Germinal center (tissue), 1 donor: ENCODE measurements at regions not wholly inside any gene's neighbourhood (a gene's known extent, or its start where the extent isn't known, plus 50 kb on each side); places are given as distances from the start of the nearest gene placed in this dataset.

Source experiments
- DNase-seq: peaks from one replicate; pipeline ENCODE4 v3.0.0; 2012; ENCODE audit warnings: mixed read lengths, low spot score

DNA sequence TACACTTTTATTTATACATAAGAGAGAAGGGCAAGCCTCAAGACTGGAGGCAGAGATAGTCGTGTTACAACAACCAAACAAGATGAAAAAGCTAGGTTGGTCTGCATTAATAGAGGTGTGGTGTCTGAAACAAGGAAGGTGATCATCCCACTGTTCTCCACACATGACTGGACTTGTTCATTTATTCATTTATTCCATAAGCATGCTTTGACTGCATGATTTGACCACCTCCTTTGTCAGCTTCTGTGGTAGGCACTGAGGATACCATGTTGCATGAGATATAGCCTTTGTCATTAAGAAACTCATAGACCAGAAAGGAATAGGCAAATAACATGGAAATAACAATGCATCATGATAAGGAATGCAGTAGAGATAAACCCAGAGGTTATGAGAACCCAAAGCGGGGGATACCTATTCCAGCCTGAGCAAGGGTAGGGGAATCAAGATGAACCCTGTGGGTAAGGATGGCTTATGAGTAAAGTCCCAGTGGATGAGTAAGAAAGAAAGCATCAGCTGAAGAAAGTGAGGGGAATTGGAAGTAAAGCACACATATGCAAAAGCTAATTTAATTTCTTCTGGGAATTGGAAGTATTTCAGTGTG lies 173.7 kb upstream of the FGGY start:
- DNase-seq: no peak

DNA sequence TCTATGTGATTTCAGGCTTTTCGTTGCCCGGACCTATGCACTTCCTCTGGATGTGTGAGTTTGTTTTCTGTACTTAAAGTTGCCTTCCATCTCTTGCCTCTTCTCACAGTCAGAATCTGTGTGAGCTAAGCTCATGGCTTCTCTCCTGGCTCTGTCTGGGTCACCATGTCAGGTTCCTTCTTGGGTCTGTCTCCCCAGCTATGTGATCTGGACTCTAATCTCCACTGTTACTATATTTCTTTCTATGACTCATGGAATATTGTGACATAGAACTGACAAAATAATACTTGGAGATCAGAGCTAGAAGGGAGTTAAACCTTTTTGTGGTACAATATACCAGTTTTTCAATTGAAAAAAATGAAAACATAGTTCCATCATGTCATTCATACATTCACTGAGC lies 172.7 kb upstream of the FGGY start:
- DNase-seq: no peak

- no peak for DNase-seq
These were observed 171.7 kb upstream of the FGGY start for GRCh38 chr1:59125154-59125553.

GRCh38 chr1:59125676-59126320 lies 171.1 kb upstream of the FGGY start:
- DNase-seq: no peak

GRCh38 chr1:59126366-59126765 lies 170.5 kb upstream of the FGGY start:
- DNase-seq: no peak

- DNase-seq: no peak
These were observed 168.6 kb upstream of the FGGY start for GRCh38 chr1:59128239-59128736.

- no peak for DNase-seq
These were observed 168.1 kb upstream of the FGGY start for GRCh38 chr1:59128784-59129227.

- no peak for DNase-seq
These were observed 164.6 kb upstream of the FGGY start for GRCh38 chr1:59132295-59132694.

- DNase-seq: no peak
These were observed 162.9 kb upstream of the FGGY start for GRCh38 chr1:59133997-59134396.

GRCh38 chr1:59135761-59136255 lies 161.1 kb upstream of the FGGY start:
- no peak for DNase-seq

GRCh38 chr1:59136541-59137275 lies 160.2 kb upstream of the FGGY start:
- DNase-seq: no peak

GRCh38 chr1:59137276-59137615 lies 159.6 kb upstream of the FGGY start:
- no peak for DNase-seq

DNA sequence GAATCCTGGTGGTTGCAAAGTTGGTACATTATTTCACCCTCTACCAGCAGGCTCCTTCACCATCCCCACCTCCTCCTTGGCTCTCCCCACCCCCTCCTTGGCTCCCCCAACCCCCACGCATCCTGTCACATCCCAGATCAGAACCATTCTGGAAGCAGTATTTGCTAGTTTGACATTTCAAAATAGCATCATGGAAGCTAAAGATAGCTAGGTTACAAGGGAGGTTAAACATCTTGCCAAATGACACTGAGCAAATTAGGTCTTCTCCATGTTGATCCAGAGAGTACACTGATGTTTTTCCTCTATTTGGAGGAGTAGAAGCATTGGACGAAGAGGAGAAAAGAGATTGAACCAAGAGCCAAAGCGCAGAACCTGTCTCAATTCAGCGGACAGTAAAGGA lies 158.9 kb upstream of the FGGY start:
- DNase-seq: no peak

DNA sequence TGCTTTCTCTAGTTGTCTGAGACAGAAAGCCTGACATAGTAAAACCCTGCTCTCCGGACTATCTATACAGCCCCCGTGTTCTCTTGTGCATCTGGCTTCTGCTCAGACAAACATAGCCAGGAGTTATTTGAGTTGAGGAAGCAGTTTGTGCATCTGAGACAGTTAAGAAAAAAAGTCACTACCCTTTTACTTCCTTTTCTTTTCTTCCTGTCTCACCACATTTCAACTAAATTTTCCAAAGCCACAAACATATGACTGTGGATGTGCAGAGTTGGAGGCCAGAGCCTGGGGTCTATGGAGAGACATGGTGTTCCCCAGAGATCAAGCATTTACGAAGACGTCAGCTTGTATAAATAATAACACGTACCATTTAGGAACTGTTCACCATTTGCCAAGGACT lies 158.5 kb upstream of the FGGY start:
- no peak for DNase-seq

- DNase-seq: no peak
These were observed 157.5 kb upstream of the FGGY start for GRCh38 chr1:59139396-59139795.

DNA sequence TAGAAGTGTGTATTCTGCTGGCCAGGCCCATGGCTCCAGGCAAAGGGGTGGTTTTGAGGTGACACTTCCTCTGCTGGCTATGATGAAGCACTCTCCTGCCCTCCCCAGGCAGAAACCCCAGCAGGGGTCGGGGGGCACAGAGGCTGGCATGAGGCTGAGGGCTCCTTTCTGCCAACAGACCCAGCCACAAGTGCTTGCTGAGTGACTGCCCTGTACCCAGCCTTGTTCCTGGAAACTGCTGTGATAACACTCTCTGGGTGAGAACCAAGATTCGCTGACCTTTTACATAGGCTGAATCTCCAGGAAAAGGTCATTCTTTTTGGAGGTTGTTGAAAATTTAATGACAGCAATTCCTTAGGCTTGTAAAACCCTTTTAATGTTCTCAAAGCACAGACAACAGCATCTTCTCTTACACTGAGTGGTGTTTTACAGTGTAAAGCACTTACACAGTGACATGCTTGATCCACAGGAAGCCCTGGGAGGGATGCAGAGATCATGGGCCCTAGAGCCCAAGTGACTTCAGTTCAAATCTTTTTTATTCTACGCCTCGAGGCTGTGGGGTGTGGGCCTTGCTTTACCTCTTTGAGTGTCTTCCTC lies 155.5 kb upstream of the FGGY start:
- DNase-seq: no peak

DNA sequence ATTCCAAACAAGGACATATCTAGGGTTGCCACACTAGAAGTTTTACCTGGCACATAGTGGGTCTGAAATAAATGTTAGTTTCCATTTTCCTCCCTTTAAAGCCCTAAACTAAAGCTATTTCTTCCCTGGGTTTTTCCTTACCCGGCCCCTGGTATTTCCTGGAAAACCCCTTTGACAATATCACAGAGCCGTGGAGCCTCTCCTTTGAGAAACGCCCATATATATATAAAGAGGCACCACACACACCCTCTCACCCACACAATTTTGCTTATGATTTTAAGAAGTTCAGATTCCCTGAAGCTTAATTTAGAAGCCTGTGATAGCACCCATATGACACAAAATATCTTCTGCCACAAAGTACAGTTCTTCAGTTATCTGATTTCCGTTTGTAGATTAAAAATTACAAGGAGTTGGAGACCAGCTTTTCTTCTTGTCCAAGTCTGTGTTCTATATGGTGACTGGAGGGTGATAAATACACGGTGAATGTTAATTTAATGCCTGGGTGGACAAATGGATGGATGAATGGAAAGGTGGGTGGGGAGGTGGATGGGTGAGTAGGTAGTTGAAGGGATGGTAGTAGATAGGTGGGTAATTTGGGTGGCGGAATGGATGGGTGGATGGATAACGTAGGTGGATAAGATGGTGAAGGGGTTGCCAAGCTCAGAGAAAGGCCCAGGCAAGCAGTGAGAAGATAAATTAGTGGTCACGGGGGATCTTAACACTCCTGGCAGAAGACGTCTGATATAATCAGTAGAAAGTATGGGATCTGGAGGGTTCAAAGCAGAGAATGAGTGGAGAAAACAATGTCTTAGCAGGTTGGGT lies 154.4 kb upstream of the FGGY start:
- no peak for DNase-seq

- no peak for DNase-seq
These were observed 153.8 kb upstream of the FGGY start for GRCh38 chr1:59143133-59143487.

DNA sequence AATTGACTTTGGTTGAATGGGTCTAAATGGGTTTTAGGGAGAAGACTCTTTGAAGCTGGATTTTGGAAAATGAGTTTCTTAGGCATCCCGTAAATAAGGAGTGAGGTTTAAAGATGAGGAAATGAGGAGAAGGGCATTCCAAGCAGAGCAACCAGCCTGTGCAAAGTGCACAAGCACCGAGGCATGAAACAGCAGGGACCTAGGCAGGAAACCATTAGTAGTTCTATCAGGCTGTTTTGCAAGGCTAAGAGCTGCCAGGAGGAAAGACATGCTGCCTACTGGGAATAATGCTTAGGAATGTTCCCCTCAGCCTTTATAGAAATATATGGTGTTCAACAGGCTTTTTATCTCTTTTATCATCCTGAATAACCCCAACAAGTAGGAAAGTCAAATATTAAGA lies 153.1 kb upstream of the FGGY start:
- DNase-seq: no peak

DNA sequence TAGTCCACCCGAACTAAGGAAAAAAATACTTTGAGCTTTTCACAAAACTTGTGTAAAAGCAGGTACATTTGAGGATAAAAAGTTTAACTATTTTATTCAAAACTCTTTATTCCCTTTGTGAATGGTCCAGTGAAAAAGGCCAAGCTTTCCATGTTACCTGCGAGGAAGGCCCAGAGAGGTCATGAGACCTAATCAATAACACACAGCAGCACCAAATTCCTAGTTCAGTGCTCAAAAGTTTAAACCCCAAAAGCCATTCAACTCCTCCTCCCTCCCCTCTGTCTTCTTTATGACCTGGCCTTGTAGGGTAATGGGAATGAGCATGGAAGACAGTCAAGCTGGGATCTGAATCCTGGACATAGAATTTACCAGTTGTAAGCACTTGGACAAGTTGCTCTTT lies 151.9 kb upstream of the FGGY start:
- DNase-seq: no peak

DNA sequence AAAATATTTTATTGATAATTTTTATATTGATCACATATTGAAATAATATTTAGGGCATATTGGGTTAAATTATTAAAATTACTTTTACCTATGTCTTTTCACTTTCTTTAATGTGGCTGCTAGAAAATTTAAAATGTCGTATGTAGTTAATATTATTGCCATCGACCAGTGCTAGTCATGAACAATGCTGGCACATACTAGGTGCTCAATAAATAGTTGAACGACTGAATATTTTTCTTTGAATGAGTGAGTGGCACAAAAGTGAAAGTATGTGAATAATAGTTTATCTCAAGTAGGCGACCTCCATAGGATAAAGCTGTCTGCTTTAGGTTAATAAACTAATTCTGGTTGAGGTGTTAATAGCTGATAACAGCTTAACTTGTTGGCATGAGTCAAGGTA lies 150.8 kb upstream of the FGGY start:
- DNase-seq: no peak
